ENCODE measurements at regions not wholly inside any gene's neighbourhood (a gene's known extent, or its start where the extent isn't known, plus 50 kb on each side); places are given as distances from the start of the nearest gene placed in this dataset.
"Not testable (repeated sequence)": the region's sequence is repeated elsewhere in the genome, so short reads cannot be mapped to it uniquely, and the experiment has no call there.

GRCh38 chr14:65997347-65997746, 488.8 kb upstream of the CCDC196 start:
- Histone ChIP-seq H3K9ac (ENCODE audit: low read depth, low read length) (no peak overlapping the region), H3K4me3 (ENCODE audit: low read length) (no peak overlapping the region), H3K4me1 (ENCODE audit: insufficient read depth, low read length) (peaks cover 16% of the 10 kb centered on the region; the same call in 1 of the 2 replicates), H3K27ac (ENCODE audit: low read depth, low read length) (no peak overlapping the region), H3K27me3 (ENCODE audit: insufficient read depth, low read length) (no peaks in the 10 kb centered on the region), H3K36me3 (ENCODE audit: insufficient read depth, low read length) (no peaks in the 10 kb centered on the region), H3K9me3 (ENCODE audit: insufficient read depth, low read depth, low read length) (peaks cover 43% of the 10 kb centered on the region)
- WGBS = 97% methylated on average over 2 of the region's 2 CpGs

- Histone ChIP-seq H3K36me3 (ENCODE audit: insufficient read depth, low read length) (no peaks in the 10 kb centered on the region), H3K9me3 (ENCODE audit: insufficient read depth, low read depth, low read length) (peaks cover 43% of the 10 kb centered on the region), H3K27me3 (ENCODE audit: insufficient read depth, low read length) (no peaks in the 10 kb centered on the region), H3K4me1 (ENCODE audit: insufficient read depth, low read length) (peaks cover 11% of the 10 kb centered on the region), H3K27ac (ENCODE audit: low read depth, low read length) (no peak overlapping the region), H3K9ac (ENCODE audit: low read depth, low read length) (no peak overlapping the region), H3K4me3 (ENCODE audit: low read length) (no peak overlapping the region)
- WGBS = 95% methylated on average over 1 of the region's 1 CpG
Measured at GRCh38 chr14:65999865-66000264, 486.3 kb upstream of the CCDC196 start.

- Histone ChIP-seq H3K27ac (ENCODE audit: low read depth, low read length) (no peak overlapping the region), H3K27me3 (ENCODE audit: insufficient read depth, low read length) (no peaks in the 10 kb centered on the region), H3K4me3 (ENCODE audit: low read length) (no peak overlapping the region), H3K9ac (ENCODE audit: low read depth, low read length) (no peak overlapping the region), H3K36me3 (ENCODE audit: insufficient read depth, low read length) (no peaks in the 10 kb centered on the region), H3K4me1 (ENCODE audit: insufficient read depth, low read length) (peaks cover 14% of the 10 kb centered on the region), H3K9me3 (ENCODE audit: insufficient read depth, low read depth, low read length) (peaks cover 43% of the 10 kb centered on the region)
- WGBS = 97% methylated on average over 1 of the region's 1 CpG
Measured at GRCh38 chr14:66000766-66001165, 485.4 kb upstream of the CCDC196 start.

- peaks cover 20% of the 10 kb centered on the region for H3K4me1 ChIP-seq (ENCODE audit: insufficient read depth, low read length)
- 92% methylated on average over 1 of the region's 2 CpGs for WGBS
- H3K9me3 ChIP-seq (ENCODE audit: insufficient read depth, low read depth, low read length) = peaks cover 43% of the 10 kb centered on the region
- H3K27me3 ChIP-seq (ENCODE audit: insufficient read depth, low read length) = no peaks in the 10 kb centered on the region
- no peak overlapping the region for H3K27ac ChIP-seq (ENCODE audit: low read depth, low read length)
- H3K36me3 ChIP-seq (ENCODE audit: insufficient read depth, low read length) = no peaks in the 10 kb centered on the region
- H3K9ac ChIP-seq (ENCODE audit: low read depth, low read length) = no peak overlapping the region
- no peak overlapping the region for H3K4me3 ChIP-seq (ENCODE audit: low read length)
Measured at GRCh38 chr14:66001356-66001755, 484.8 kb upstream of the CCDC196 start.

- no peak overlapping the region for H3K4me3 ChIP-seq (ENCODE audit: low read length)
- H3K9ac ChIP-seq (ENCODE audit: low read depth, low read length) = no peak overlapping the region
- peaks cover 20% of the 10 kb centered on the region for H3K4me1 ChIP-seq (ENCODE audit: insufficient read depth, low read length)
- 56% methylated on average over 10 of the region's 10 CpGs for WGBS
- H3K27me3 ChIP-seq (ENCODE audit: insufficient read depth, low read length) = no peaks in the 10 kb centered on the region
- H3K27ac ChIP-seq (ENCODE audit: low read depth, low read length) = 0 out of 2 replicates have a peak overlapping the region, but pooled peaks have one; percentile 14
- peaks cover 36% of the 10 kb centered on the region for H3K9me3 ChIP-seq (ENCODE audit: insufficient read depth, low read depth, low read length)
- no peaks in the 10 kb centered on the region for H3K36me3 ChIP-seq (ENCODE audit: insufficient read depth, low read length)
Measured at GRCh38 chr14:66003082-66003730, 483.0 kb upstream of the CCDC196 start.

GRCh38 chr14:66005900-66006434, 480.2 kb upstream of the CCDC196 start:
- peaks cover 10% of the 10 kb centered on the region; the same call in 1 of the 2 replicates for H3K9me3 ChIP-seq (ENCODE audit: insufficient read depth, low read depth, low read length)
- no peak overlapping the region for H3K9ac ChIP-seq (ENCODE audit: low read depth, low read length)
- 35% methylated on average over 2 of the region's 2 CpGs for WGBS
- no peaks in the 10 kb centered on the region for H3K36me3 ChIP-seq (ENCODE audit: insufficient read depth, low read length)
- peak overlapping the region; percentile 6; the same call in 1 of the 2 replicates for H3K27ac ChIP-seq (ENCODE audit: low read depth, low read length)
- no peak overlapping the region for H3K4me3 ChIP-seq (ENCODE audit: low read length)
- peaks cover 32% of the 10 kb centered on the region for H3K4me1 ChIP-seq (ENCODE audit: insufficient read depth, low read length)
- no peaks in the 10 kb centered on the region for H3K27me3 ChIP-seq (ENCODE audit: insufficient read depth, low read length)

- Histone ChIP-seq H3K4me1 (ENCODE audit: insufficient read depth, low read length) (peaks cover 28% of the 10 kb centered on the region), H3K4me3 (ENCODE audit: low read length) (no peak overlapping the region), H3K9me3 (ENCODE audit: insufficient read depth, low read depth, low read length) (no peaks in the 10 kb centered on the region), H3K36me3 (ENCODE audit: insufficient read depth, low read length) (no peaks in the 10 kb centered on the region), H3K9ac (ENCODE audit: low read depth, low read length) (no peak overlapping the region), H3K27me3 (ENCODE audit: insufficient read depth, low read length) (no peaks in the 10 kb centered on the region), H3K27ac (ENCODE audit: low read depth, low read length) (no peak overlapping the region)
- WGBS = 96% methylated on average over 2 of the region's 2 CpGs
Measured at GRCh38 chr14:66008631-66009030, 477.5 kb upstream of the CCDC196 start.

GRCh38 chr14:66009089-66009488, 477.1 kb upstream of the CCDC196 start:
- H3K4me3 ChIP-seq (ENCODE audit: low read length) = no peak overlapping the region
- H3K36me3 ChIP-seq (ENCODE audit: insufficient read depth, low read length) = no peaks in the 10 kb centered on the region
- no peaks in the 10 kb centered on the region for H3K9me3 ChIP-seq (ENCODE audit: insufficient read depth, low read depth, low read length)
- 81% methylated on average over 2 of the region's 2 CpGs for WGBS
- H3K27me3 ChIP-seq (ENCODE audit: insufficient read depth, low read length) = no peaks in the 10 kb centered on the region
- no peak overlapping the region for H3K9ac ChIP-seq (ENCODE audit: low read depth, low read length)
- no peak overlapping the region for H3K27ac ChIP-seq (ENCODE audit: low read depth, low read length)
- H3K4me1 ChIP-seq (ENCODE audit: insufficient read depth, low read length) = peaks cover 28% of the 10 kb centered on the region

GRCh38 chr14:66010695-66011094, 475.5 kb upstream of the CCDC196 start:
- no peak overlapping the region for H3K4me3 ChIP-seq (ENCODE audit: low read length)
- H3K36me3 ChIP-seq (ENCODE audit: insufficient read depth, low read length) = no peaks in the 10 kb centered on the region
- no peaks in the 10 kb centered on the region for H3K9me3 ChIP-seq (ENCODE audit: insufficient read depth, low read depth, low read length)
- no peak overlapping the region for H3K27ac ChIP-seq (ENCODE audit: low read depth, low read length)
- H3K9ac ChIP-seq (ENCODE audit: low read depth, low read length) = no peak overlapping the region
- WGBS = 97% methylated on average over 2 of the region's 2 CpGs
- H3K4me1 ChIP-seq (ENCODE audit: insufficient read depth, low read length) = peaks cover 25% of the 10 kb centered on the region
- no peaks in the 10 kb centered on the region for H3K27me3 ChIP-seq (ENCODE audit: insufficient read depth, low read length)

- Histone ChIP-seq H3K4me3 (ENCODE audit: low read length) (no peak overlapping the region), H3K9me3 (ENCODE audit: insufficient read depth, low read depth, low read length) (no peaks in the 10 kb centered on the region), H3K27ac (ENCODE audit: low read depth, low read length) (no peak overlapping the region), H3K4me1 (ENCODE audit: insufficient read depth, low read length) (peaks cover 18% of the 10 kb centered on the region), H3K27me3 (ENCODE audit: insufficient read depth, low read length) (no peaks in the 10 kb centered on the region), H3K9ac (ENCODE audit: low read depth, low read length) (no peak overlapping the region), H3K36me3 (ENCODE audit: insufficient read depth, low read length) (no peaks in the 10 kb centered on the region)
- WGBS = 81% methylated on average over 3 of the region's 3 CpGs
Measured at GRCh38 chr14:66011855-66012254, 474.3 kb upstream of the CCDC196 start.

- H3K27ac ChIP-seq (ENCODE audit: low read depth, low read length); H3K36me3 ChIP-seq (ENCODE audit: insufficient read depth, low read length); H3K9me3 ChIP-seq (ENCODE audit: insufficient read depth, low read depth, low read length); H3K9ac ChIP-seq (ENCODE audit: low read depth, low read length); H3K4me3 ChIP-seq (ENCODE audit: low read length); H3K27me3 ChIP-seq (ENCODE audit: insufficient read depth, low read length): not testable (repeated sequence)
- peaks cover 15% of the 10 kb centered on the region for H3K4me1 ChIP-seq (ENCODE audit: insufficient read depth, low read length)
- 95% methylated on average over 42 of the region's 42 CpGs for WGBS
Measured at GRCh38 chr14:66013607-66014006, 472.6 kb upstream of the CCDC196 start.

Data from HUES64 (cell line).